GM04504 (cell line): ENCODE measurements at regions not wholly inside any gene's neighbourhood (a gene's known extent, or its start where the extent isn't known, plus 50 kb on each side); places are given as distances from the start of the nearest gene placed in this dataset.

ENCODE experiments used
- DNase-seq: peaks from one replicate; pipeline ENCODE4 v3.0.0-alpha.2; 2012; ENCODE audit warnings: low read depth

GRCh38 chr2:7971841-7972240 lies 710.0 kb upstream of the ID2 start:
- no peak for DNase-seq

GRCh38 chr2:7972670-7973069 lies 709.2 kb upstream of the ID2 start:
- DNase-seq: no peak

- DNase-seq: no peak
Observed at GRCh38 chr2:7973801-7974480, 707.9 kb upstream of the ID2 start.

- no peak for DNase-seq
Observed at GRCh38 chr2:7974936-7975335, 706.9 kb upstream of the ID2 start.

GRCh38 chr2:7976206-7976605 lies 705.6 kb upstream of the ID2 start:
- DNase-seq: no peak

GRCh38 chr2:7977981-7978380 lies 703.9 kb upstream of the ID2 start:
- no peak for DNase-seq

GRCh38 chr2:7982054-7982453 lies 699.8 kb upstream of the ID2 start:
- DNase-seq: no peak

- DNase-seq: no peak
Observed at GRCh38 chr2:7983451-7983850, 698.4 kb upstream of the ID2 start.

GRCh38 chr2:7983912-7984311 lies 697.9 kb upstream of the ID2 start:
- no peak for DNase-seq

GRCh38 chr2:7984693-7985353 lies 697.0 kb upstream of the ID2 start:
- DNase-seq: no peak

GRCh38 chr2:7986431-7986830 lies 695.4 kb upstream of the ID2 start:
- DNase-seq: no peak

GRCh38 chr2:7987992-7988391 lies 693.9 kb upstream of the ID2 start:
- DNase-seq: no peak

GRCh38 chr2:7988440-7988839 lies 693.4 kb upstream of the ID2 start:
- no peak for DNase-seq

GRCh38 chr2:7989823-7990222 lies 692.0 kb upstream of the ID2 start:
- DNase-seq: no peak

GRCh38 chr2:7992612-7993602 lies 688.9 kb upstream of the ID2 start:
- no peak for DNase-seq

- no peak for DNase-seq
Observed at GRCh38 chr2:7994397-7994951, 687.4 kb upstream of the ID2 start.

GRCh38 chr2:7997279-7997678 lies 684.6 kb upstream of the ID2 start:
- no peak for DNase-seq

GRCh38 chr2:7999683-8000476 lies 682.0 kb upstream of the ID2 start:
- no peak for DNase-seq

- DNase-seq: no peak
Observed at GRCh38 chr2:8000870-8001269, 681.0 kb upstream of the ID2 start.

- DNase-seq: no peak
Observed at GRCh38 chr2:8002765-8003393, 679.0 kb upstream of the ID2 start.

GRCh38 chr2:8003462-8004075 lies 678.3 kb upstream of the ID2 start:
- DNase-seq: peak; percentile 63
